ENCODE measurements at regions not wholly inside any gene's neighbourhood (a gene's known extent, or its start where the extent isn't known, plus 50 kb on each side); places are given as distances from the start of the nearest gene placed in this dataset.

DNA sequence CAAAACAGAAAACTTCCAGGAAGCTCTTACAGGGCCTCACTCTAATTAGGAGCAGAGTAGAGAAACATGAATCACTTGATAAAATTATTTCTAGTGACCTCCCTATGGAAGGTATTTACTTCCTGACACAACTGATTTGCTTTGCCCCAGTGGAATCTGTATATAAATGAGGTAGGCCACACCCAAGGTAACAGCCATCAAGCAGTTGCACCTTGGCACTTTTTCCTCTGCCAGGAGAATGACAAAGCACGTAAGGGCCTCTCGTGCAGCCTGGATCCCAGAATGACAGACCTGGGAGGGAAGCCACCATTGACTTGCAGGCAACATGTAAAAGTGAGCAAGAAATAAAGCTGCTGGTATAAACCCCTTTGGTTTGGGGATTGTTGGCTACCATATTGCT lies 620.0 kb upstream of the SLC39A10 start:
- DNase-seq = no peak

DNA sequence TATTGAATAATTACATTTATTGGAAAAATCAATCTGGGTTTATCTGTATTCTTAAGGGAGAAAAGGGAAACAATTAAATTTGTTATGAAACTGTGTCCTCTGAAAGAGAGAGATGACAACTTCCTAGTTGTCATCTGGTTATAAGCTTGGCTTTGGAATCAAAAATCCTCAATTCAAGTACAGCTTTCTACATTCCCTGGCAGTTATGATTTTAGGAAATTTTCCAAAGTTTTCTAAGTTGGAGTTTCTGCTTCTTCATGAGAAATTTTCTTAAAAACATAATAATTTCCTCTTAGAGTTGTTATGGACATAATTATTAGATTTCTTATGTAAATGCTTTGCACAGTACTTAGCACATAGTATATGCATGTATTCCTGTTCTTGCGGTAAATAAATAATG lies 625.6 kb upstream of the SLC39A10 start:
- DNase-seq = no peak

DNA sequence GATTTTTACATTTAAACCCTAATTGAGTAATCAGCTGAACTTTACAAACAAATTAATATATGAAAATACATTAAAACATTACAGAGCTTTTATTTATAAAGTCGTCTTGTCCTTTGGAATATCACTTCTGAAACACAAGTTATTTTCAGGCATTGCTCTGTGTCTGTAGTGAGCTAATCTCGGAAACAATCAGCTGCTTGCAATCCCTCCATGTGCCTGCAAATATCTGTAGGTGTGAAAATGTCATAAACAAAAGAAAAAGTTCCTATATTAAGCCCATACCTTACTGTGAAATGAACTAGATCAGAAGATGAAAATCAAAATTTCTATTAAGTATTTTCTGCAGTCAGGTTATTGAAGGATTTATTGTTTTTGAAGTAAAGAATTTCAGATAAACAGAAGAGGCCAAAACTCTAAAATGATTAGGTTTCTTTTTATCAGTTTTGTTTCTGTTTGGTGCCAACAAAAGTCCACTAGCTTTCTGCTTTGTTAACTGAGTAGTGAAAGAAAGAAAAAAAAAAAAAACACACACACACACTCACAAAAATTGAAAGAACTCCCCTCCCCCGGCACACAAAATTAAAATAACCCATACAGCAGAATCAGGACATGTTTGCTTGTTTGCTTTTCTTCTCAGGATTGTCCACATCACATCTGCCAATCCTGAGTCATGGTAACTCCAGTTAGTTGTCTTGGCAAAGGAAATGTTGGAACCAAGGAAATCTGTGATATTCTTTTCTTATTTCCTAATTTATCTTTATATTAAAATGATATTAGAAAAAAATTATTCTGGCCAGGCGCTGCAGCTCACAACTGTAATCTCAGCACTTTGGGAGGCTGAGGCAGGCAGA lies 627.0 kb upstream of the SLC39A10 start:
- no peak for DNase-seq

DNA sequence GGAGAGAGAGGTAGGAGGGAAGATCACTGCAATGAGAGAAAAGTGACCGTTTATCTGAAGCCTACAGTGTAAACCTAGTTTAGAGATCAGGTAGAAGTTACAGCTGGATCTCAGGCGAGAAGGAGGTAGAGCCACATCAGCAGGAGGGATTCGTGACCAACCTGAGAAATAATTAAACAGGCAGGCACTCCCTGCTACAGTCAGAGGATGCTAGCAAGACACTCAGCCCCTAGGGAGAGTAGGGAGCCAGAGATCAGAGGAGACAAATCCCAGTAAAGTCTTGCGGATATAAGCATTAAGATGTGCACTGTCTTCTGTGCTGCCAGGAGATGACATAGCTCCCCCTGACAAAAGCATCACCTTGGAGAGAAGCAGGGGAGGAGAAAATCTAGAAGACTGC lies 629.1 kb upstream of the SLC39A10 start:
- no peak for DNase-seq

DNA sequence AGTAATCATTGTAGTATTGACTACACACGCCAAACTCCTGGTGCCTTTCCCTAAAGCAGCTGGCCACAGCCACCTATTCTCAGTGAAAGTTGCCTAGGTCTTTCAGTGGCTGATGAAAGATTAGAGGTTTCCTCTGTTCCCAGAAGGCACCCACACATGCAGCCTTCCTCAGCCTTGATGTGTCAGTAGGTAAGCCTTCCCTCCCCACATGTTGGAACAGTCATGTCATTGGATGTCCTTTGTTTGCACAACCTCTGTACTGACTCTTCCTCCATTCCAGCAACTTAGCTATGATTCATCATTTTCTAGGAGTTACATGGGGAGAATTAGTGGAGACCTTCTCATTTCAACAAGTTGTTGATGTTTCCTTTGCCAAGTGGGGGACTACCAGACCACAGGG lies 630.8 kb upstream of the SLC39A10 start:
- no peak for DNase-seq

DNA sequence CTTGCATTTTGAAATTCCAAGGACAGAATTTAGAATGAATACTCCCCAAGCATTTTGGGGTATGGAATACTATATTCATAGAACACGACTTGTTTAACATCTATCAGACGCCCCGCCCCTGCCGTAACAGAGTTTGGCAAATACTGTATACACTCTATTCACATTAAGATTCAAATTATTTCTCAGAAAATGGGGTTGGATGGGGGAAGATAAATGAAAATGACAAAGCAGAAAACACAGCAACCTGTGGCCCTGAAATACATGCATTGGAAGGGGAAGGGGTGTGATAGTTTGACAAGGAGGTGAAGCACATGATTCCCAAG lies 634.6 kb upstream of the SLC39A10 start:
- DNase-seq = no peak

DNA sequence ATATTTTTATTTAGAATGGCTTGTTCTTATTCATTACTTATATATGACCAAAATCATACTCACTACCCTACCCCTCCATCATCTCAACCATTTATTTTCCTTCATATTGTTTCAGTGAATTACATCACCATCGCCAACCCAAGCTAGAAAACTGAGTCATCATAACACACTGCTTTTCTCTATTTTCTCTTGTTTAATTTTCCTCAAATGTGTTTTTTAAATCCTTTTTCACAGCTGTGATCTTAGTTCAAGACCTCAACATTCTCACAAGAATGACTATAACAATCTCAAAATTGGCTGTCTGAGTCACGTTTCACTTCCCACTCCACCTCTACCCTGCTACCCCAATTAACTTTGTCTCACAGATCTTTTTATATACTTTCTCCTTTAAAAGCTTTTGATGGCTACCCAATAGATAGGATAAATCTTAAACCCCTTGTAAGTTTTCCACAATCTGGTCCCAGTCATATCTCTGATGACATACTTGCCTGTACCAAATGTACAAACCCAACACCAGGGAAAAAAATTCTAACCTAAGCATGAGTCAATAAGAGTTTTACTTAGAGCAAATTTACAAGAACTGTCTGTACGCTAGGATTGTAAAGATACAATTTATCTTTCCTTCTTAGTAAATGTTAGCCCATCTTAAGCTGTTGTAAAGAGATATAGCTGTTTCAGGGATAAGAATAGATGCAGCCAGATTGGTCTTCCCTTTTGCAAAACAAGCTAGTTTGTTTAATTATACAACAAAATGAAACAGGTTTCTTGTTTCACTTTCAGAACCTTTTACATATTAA lies 635.1 kb upstream of the SLC39A10 start:
- no peak for DNase-seq

DNA sequence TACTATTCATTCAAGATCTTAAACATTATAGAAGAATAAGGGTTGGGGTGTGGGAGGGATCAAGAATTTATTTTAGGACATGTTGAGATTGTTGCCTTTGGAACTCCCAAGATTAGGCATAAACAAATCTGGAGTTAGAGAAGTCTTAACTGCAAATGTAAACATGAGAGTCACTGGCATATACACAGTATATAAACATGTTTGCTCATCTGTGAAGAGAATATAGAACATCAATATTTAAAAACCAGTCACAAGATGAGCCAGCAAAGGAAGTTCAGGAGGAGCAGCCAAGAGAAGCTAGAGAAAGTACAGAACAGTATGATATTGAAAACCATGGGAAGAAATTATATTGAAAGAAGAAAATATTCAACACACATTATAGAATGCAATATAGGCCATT lies 638.6 kb upstream of the SLC39A10 start:
- no peak for DNase-seq

DNA sequence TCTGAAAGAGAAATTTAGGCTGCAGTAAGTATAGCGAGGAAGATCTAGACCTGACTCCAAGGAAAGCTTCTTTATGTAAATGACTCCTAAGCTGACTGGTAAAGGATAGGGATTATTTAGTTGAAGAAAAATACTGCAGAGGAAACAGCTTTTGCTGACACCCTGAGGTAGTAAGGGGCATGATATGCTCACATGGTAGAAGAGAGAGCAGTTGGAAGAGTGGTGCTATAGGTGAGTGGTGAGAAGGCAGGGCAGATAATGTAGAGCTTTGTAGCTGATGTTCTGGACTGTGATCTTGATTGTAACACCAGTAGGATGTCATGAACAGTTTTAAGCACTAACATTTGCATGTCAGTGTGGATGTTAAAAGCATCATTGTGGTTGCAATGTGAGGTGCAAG lies 639.1 kb upstream of the SLC39A10 start:
- no peak for DNase-seq

DNA sequence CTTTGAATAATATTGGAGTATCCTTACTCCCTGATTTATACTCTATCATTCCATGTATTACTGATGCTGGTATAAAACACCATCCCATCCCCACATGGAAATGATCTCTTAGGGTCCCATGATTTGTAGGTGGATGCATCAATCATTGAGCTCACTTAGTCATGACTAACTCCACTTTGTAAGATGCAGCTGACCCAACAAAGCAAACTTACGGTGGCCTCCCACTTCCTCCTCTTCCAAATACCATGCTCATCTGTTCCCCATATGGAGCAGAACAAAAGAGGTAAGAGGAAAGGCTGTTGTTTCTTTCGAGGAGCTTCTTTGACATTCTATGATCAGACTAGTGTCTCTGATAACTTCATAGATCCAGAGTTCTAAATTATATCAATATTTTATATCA lies 640.2 kb upstream of the SLC39A10 start:
- no peak for DNase-seq

DNA sequence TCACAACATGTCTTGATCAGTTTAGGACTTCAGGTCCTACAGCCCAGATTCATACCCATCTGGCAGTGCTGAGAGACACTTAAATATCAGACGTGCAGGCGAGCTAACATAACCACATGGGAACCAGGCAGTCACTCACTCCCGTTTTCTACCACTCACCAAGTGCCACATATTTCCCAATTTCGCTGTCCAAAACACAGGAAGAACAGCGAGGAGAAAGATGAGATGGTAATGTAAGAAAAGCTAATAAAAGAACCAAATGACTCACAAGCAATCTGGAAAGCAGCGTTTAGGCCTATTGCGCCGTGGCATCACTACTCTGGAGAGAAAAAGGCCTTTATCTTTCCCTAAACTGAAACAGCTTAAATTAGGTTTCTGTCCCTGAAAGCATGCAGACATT lies 647.8 kb upstream of the SLC39A10 start:
- DNase-seq = no peak

DNA sequence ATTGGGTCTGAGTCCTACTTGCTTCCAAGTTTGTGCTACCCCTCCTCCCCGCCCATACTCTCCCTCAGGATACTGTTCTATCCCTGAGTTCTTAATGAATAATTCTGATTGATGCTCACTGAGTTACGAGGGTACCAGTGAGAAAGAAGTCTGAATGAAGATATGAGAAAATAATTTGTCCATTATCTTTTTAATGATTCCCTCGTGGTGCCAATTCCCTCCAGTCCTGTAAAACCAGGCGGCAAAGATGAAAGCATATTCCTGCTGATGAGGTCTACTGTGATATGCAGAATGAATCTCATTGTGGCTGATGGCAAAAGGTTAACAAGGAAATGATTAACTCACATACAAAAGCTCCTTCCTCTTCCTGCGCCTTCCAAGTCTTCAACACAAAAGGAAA lies 650.2 kb upstream of the SLC39A10 start:
- no peak for DNase-seq

DNA sequence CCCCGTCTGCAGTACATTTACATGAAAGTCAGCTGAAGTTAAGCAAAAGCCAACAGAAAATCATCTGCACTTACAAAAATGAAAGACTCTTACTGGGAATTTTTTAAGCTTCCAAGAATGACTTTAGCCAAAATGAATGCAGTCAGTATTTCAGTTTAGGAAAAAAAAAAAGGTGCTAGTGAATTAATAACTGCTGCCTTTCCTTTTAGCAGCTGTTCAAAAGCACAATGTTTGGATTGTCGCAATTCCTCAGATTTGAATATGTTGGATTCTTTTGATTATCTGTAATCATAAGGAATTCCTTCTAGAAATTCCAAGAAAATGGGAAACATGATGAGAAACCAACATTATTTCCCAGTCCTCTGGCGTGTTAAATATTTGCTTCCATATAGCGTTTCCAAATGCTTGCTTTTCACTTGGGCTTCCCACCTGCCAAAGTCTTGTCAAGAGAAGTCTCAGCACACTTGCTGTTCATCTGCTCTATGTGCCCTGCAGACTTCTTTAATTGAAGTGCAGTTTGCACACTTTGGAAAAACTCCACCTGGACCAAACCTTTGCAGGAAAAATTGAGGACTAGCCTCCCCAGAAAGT lies 653.0 kb upstream of the SLC39A10 start:
- no peak for DNase-seq

DNA sequence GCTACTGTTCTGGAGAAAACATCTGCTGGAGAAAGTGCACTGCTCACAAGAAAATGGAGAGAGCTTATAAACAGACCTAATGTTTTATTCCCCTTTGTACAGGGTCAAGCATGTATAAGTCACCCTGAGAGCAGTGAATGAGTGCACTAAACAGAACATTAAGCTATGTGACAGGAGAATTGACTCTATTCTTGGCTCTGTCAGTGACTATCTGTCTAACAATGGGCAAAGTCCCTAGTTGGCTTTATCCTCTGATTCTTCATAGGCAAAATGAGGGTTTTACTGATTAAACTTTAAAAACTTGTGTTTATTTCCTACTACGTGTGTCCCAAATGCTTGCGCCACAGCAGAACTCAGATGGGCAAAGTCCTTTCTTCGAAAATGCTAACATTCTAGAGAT lies 655.1 kb upstream of the SLC39A10 start:
- no peak for DNase-seq

DNA sequence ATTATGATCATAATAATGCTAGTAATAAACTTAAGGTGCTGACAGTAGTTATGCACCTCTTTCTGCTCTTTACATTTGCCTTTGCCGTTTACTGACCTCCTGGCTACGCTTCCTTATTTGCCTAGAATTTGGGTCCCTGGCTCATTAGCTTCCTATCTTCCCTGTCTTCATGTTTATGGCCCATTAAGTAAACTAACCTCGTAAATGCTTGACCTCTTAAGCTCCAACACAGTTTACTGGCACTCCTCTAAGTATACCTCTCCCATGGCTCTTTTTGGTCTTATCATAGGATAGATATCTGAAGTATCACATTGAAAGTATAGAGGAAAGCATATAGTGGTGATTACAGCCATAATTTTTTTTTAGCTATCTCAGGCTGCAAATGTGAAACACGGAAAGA lies 657.3 kb upstream of the SLC39A10 start:
- DNase-seq = no peak

DNA sequence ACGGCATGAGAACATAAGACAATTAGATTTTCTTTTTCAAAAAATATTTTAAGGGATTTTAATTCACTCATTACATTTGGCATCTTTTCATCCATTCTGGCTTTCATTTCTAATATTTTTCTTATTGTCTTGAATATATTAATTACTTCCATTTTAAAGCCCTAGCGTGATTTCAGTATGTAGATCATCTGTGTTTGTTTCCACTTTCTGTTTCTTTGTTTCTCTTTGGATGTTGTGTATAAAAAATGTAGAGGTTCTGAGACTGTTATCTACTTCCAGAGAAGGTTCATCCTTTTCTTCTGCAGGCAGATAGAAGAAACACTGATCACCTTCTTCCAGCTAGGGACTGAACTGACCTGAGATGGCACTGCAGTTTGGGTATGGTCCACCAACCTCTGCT lies 664.4 kb upstream of the SLC39A10 start:
- DNase-seq = no peak

DNA sequence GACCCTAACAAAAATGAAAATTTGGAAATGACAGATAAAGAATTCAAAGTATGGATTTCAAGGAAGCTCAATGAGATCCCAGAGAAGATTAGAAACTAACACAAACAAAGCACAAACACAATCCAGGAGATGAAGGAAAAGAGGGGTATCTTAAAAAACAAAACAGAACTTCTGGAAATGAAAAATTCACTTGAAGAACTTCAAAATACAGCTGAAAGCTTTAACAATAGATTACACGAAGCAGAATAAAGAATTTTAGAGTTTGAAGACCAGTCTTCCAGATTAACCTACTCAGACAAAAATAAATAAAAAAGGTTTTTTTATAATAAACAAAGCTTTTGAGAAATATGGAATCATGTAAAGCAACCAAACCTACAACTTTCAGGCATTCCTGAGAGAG lies 671.8 kb upstream of the SLC39A10 start:
- DNase-seq = no peak

DNA sequence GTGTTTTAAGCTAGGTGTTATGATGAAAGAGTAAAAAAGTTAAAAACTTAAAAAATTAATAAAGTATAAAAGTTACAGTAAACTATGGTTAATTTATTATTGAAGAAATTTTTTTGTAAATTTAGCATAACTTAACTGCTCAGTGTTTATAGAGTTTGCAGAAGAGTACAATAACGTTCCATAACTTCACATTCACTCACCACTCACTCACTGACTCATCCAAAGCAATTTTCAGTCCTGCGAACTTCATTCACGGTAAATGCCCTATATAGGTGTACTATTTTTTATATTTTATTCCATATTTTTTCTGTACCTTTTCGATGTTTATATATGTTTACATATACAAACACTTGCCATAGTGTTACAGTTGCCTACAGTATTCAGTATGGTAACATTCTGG lies 694.8 kb upstream of the SLC39A10 start:
- no peak for DNase-seq

DNA sequence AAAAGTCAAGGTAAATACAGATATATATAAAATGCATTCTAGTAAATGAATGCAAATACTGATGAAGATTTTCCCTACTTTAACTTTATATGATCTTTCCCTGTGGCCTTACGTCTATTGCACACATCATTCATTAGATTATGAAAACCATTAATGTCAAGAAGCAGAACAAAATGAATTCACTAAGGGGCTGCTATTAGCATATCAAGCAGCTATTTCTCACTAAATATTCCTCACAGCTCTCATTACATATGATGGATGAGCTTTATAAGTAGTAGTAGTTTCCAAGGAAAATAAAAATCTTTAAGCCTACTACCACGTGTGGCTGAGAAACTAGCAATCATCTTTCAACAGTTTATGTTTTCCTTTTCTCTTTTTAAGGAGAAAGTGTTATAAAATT lies 702.8 kb upstream of the SLC39A10 start:
- DNase-seq = no peak

DNA sequence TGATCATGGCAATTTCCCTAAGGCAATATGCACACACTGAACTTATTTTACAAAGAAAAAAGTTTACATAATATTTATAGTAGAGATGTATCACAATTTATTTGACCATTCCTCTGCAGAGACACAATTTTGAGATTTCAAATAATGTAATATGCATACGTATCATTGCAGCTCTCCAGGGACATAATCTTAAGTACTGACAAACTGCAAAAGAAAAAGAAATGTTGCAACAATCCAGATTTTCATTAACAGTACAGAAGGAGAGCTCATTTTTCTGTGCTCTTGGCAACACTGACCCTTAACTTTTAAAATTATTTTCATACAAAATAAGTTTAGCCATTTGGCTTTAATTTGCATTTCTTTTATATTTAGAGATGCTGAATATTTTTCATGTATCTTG lies 710.2 kb upstream of the SLC39A10 start:
- DNase-seq = no peak

DNA sequence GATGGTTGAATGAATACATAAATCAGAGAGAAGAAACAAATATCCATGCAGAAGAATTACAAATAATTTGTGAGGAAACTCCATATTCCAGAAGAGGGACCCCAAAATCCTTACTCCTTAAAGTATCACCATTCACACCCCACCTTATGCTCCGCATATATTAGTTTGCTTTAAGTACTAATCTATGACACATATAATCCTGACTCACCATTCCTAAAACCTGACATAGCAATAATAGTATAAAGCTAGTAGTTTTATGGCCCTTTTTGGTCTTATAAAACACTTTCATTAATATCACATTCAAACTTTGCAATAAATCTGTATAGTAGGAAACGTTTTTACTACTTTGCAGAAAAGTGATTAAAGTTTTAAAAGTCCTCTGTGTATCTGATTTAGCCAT lies 719.0 kb upstream of the SLC39A10 start:
- DNase-seq = no peak

DNA sequence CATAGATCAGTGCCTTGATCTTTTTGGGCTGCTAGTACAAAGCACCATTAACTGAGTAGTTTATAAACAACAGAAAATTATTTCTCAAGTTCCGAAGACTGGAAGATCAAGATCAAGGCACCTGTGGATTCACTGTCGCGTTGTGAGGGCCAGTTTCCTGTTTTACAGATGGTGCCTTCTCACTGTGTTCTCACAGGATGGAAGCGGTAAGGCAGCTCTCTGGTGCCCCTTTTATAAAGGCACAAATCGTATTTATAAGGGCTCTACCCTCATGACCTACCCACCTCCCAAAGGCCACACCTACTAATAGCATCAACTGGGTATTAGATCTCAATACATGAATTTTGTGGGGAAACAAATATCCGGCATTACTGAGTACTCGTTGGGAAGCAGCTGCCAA lies 729.5 kb upstream of the SLC39A10 start:
- DNase-seq = no peak

DNA sequence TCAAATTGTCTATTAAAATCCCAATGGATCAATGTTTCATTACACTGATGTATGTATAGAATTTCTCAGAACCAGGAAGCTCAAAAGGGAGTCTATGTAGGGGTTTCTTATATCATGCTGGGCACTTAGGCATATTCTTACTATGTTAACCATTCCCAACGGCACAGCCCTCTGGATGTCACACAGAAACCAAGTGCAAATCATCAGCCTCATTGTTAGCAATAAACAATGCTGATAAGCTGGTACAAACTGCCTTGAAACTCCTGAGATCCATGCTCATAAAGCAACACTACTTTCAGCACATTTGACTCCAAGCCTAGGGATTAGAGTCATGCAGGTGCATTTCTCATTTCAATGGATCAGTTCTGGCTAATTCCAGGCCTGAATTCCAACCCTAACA lies 730.2 kb upstream of the SLC39A10 start:
- DNase-seq = no peak

DNA sequence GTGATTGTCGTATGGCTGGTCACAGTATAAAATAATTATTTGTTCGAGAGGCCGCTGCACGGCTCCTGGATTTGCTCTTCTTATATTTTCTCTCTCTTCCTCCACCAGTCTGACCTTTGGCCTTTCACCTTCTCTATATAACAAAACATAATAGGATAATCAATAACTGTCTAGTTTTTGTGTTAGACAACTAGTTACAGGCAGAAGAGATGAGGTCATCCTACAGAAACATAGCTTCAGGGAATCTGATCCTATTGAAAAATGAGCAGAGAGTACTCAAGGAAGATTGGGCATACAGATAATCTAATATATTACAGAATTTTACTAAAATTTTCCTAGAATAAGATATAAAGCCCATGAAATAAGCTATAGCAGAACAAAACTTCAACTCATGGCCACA lies 731.3 kb upstream of the SLC39A10 start:
- no peak for DNase-seq

All from amniotic stem cell (primary cell).